K562 (cell line): ENCODE measurements at regions not wholly inside any gene's neighbourhood (a gene's known extent, or its start where the extent isn't known, plus 50 kb on each side); places are given as distances from the start of the nearest gene placed in this dataset.

ENCODE experiments used
- ATAC-seq: fragments of 200-7000 bp; cut with Tn5 transposase; 3 replicates; pipeline ENCODE4 v1.9.1; 2020; ENCODE audit warnings: moderate library complexity
- BruUV-seq: library from RNA; stranded (reverse); fragments of 400-500 nt; replicated peaks from 2 replicates; lab custom pipeline; 2021; lab: Mats Ljungman, UMichigan
- CTCF ChIA-PET: fragments of 300-600 bp; formaldehyde crosslinking; extraction: SDS; loops from one replicate; lab custom pipeline; 2021; ENCODE audit warnings: low intra/inter-chr PET ratio; lab: Yijun Ruan, JAX
- POLR2A ChIA-PET: fragments of 300-600, 350-650 bp; sonication (Branson Sonifier 250); formaldehyde crosslinking; extraction: SDS; loops from one replicate; lab custom pipeline; 2021; ENCODE audit warnings: antibody characterized with exemption, inconsistent platforms; lab: Yijun Ruan, JAX
- DNase-seq, 4 experiments: peaks; one replicate each; pipeline versions ENCODE4 v3.0.0 to v3.0.0-alpha.2; 2011 to 2018; ENCODE audit warnings: low spot score in 3 of 4, mixed read lengths in 3 of 4; ENCODE audit errors: extremely low read depth in 1 of 4
- FAIRE-seq: peaks from 2 replicates; lab custom pipeline; 2011; peaks lifted over from hg19 to GRCh38; lab: Jason Lieb, UNC
- H2AFZ ChIP-seq: 2 replicates; pipeline ENCODE4 v1.6.0; 2011; ENCODE audit warnings: low read depth, low read length, control low read depth, inconsistent platforms
- H3K27ac ChIP-seq: fragments of 200-600 bp; 3 replicates; pipeline ENCODE4 v1.8.0; 2011; ENCODE audit warnings: low read depth, mild to moderate bottlenecking, control low read depth, inconsistent platforms, low read length, moderate library complexity, mixed read lengths; ENCODE audit errors: extremely low read depth
- H3K27me3 ChIP-seq, 2 experiments: fragments of 300-600 bp in 1 of 2; 2 replicates in 1 of 2; 3 replicates in 1 of 2; pipeline versions ENCODE4 v1.6.0 to v1.8.0; 2011; ENCODE audit warnings: inconsistent platforms in 2 of 2, low read length in 2 of 2, mild to moderate bottlenecking in 1 of 2, mixed read lengths in 1 of 2, moderate library complexity in 1 of 2; ENCODE audit not compliant: control insufficient read depth in 2 of 2, insufficient read depth in 2 of 2
- H3K36me3 ChIP-seq: fragments of 300-600 bp; 3 replicates; pipeline ENCODE4 v1.8.0; 2011; ENCODE audit warnings: mild to moderate bottlenecking, low read length, inconsistent platforms; ENCODE audit not compliant: control insufficient read depth, insufficient read depth
- H3K4me1 ChIP-seq, 2 experiments: fragments of 200-600 bp in 1 of 2; replicated peaks in 1 of 2; 2 replicates in 1 of 2; 3 replicates in 1 of 2; pipeline versions ENCODE4 v1.5.1 to v1.8.0; 2011; ENCODE audit warnings: inconsistent platforms in 2 of 2, low read length in 2 of 2, mild to moderate bottlenecking in 1 of 2, mixed read lengths in 1 of 2, moderate library complexity in 1 of 2; ENCODE audit not compliant: control insufficient read depth in 2 of 2, insufficient read depth in 2 of 2
- H3K4me2 ChIP-seq: 2 replicates; pipeline ENCODE4 v1.6.1; 2011; ENCODE audit warnings: low read length, control low read depth, inconsistent platforms, mixed read lengths; ENCODE audit not compliant: insufficient read depth
- H3K4me3 ChIP-seq: fragments of 200-600 bp; sonication (generic), shearing (Covaris generic); 2 replicates; pipeline ENCODE4 v1.5.1; 2016; ENCODE audit warnings: control low read depth, inconsistent platforms
- H3K79me2 ChIP-seq: fragments of 200-600 bp; 3 replicates; pipeline ENCODE4 v1.8.0; 2011; ENCODE audit warnings: low read length, inconsistent platforms; ENCODE audit not compliant: control insufficient read depth, insufficient read depth
- H3K9ac ChIP-seq, 2 experiments: 2 replicates each; pipeline versions ENCODE4 v1.6.0 to v1.6.1; 2011; ENCODE audit warnings: low read depth in 2 of 2, low read length in 2 of 2, control low read depth in 1 of 2, inconsistent platforms in 1 of 2, mild to moderate bottlenecking in 1 of 2, mixed read lengths in 1 of 2; ENCODE audit not compliant: insufficient read depth in 1 of 2
- H3K9me1 ChIP-seq: one replicate; pipeline ENCODE4 v1.6.0; 2011; ENCODE audit warnings: inconsistent platforms, mild to moderate bottlenecking, low read length, moderate library complexity; ENCODE audit not compliant: control insufficient read depth, insufficient read depth
- H3K9me3 ChIP-seq: replicated peaks from 2 replicates; pipeline ENCODE4 v1.5.1; 2011; ENCODE audit warnings: low read depth, low read length, inconsistent platforms; ENCODE audit not compliant: control insufficient read depth, insufficient read depth
- H4K20me1 ChIP-seq: replicated peaks from 2 replicates; pipeline ENCODE4 v1.6.1; 2011; ENCODE audit warnings: low read length, inconsistent platforms, mixed read lengths; ENCODE audit not compliant: control insufficient read depth, insufficient read depth
- ESRRB ChIP-seq: fragments of 250-450 bp; sonication (Bioruptor Pico); IDR thresholded peaks from 2 replicates; pipeline ENCODE4 v1.5.0; 2020; ENCODE audit warnings: mild to moderate bottlenecking, moderate library complexity, borderline replicate concordance
- MYC ChIP-seq, 2 experiments: fragments of 250-450 bp in 1 of 2; sonication (Bioruptor Pico) in 1 of 2; IDR thresholded peaks; 2 replicates each; pipeline versions ENCODE4 v1.5.1 to v1.6.1; 2012 to 2021; ENCODE audit warnings: low read depth in 2 of 2, borderline replicate concordance in 1 of 2, improper control_type of control experiment in 1 of 2, low read length in 1 of 2, mild to moderate bottlenecking in 1 of 2, moderate library complexity in 1 of 2
- NR0B1 ChIP-seq: fragments of 450-650 bp; IDR thresholded peaks from one replicate; pipeline ENCODE4 v1.6.1; 2018; ENCODE audit warnings: mild to moderate bottlenecking, moderate library complexity; ENCODE audit not compliant: partially characterized antibody
- PHF21A ChIP-seq: fragments of 450-650 bp; IDR thresholded peaks from 2 replicates; pipeline ENCODE4 v1.6.1; 2017; ENCODE audit warnings: low read depth, borderline replicate concordance
- POLR2G ChIP-seq: fragments of 200-400 bp; formaldehyde crosslinking; IDR thresholded peaks from 2 replicates; pipeline ENCODE4 v1.6.1; 2017; ENCODE audit warnings: low read depth, mild to moderate bottlenecking, antibody characterized with exemption, low read length, moderate library complexity
- RBM17 ChIP-seq: fragments of 200-400 bp; formaldehyde crosslinking; IDR thresholded peaks from 2 replicates; pipeline ENCODE4 v1.6.1; 2017; ENCODE audit warnings: low read depth, mild to moderate bottlenecking, low read length, borderline replicate concordance
- SMARCB1 ChIP-seq: IDR thresholded peaks from 2 replicates; pipeline ENCODE4 v1.6.1; 2011; ENCODE audit warnings: improper control_type of control experiment, low read depth; ENCODE audit not compliant: insufficient read length
- STAG1 ChIP-seq: sonication (generic); formaldehyde crosslinking; IDR thresholded peaks from 2 replicates; pipeline ENCODE4 v1.5.0; 2020; ENCODE audit warnings: missing genetic modification reagents, borderline replicate concordance
- ZNF12 ChIP-seq: sonication (generic); formaldehyde crosslinking; IDR thresholded peaks from 2 replicates; pipeline ENCODE4 v1.4.0; 2020; ENCODE audit warnings: mild to moderate bottlenecking, missing genetic modification reagents
- ZNF23 ChIP-seq: fragments of 250-450 bp; sonication (Bioruptor Pico); IDR thresholded peaks from 2 replicates; pipeline ENCODE4 v1.4.0; 2020; ENCODE audit warnings: mild to moderate bottlenecking
- ZNF696 ChIP-seq: fragments of 250-450 bp; sonication (Bioruptor Pico); conservative IDR thresholded peaks from 2 replicates; pipeline ENCODE4 v1.4.0; 2020; ENCODE audit warnings: mild to moderate bottlenecking, moderate library complexity
- WGBS: fragments of 100-300 bp; shearing (Covaris generic); methylation state at CpG from one replicate; pipeline ENCODE4 v1.1.6; 2016; ENCODE audit warnings: low coverage, mixed read lengths; ENCODE audit not compliant: insufficient coverage; ENCODE audit errors: missing lambda C conversion rate; 5-methylcytosine and 5-hydroxymethylcytosine counted together
- in situ Hi-C: fragments of 300-500 bp; cut with MboI; formaldehyde crosslinking; loops from 4 replicates; pipeline ENCODE4 v1.15.0; 2018; ENCODE audit warnings: inconsistent platforms, mixed read lengths
- intact Hi-C: fragments of 100-400 bp; cut with micrococcal nuclease; formaldehyde crosslinking; loops from 2 replicates; pipeline ENCODE4 v1.14.2; 2022
- TF ChIP-seq, protein P1 (sequence below): sonication (generic); formaldehyde crosslinking; IDR thresholded peaks from 2 replicates; pipeline ENCODE4 v1.8.0; 2022; ENCODE audit warnings: mild to moderate bottlenecking, missing genetic modification reagents
- TF ChIP-seq, protein P2 (sequence below): fragments of 450-650 bp; IDR thresholded peaks from 2 replicates; pipeline ENCODE4 v1.6.1; 2018; ENCODE audit warnings: mild to moderate bottlenecking, low read depth; ENCODE audit not compliant: partially characterized antibody

DNA sequence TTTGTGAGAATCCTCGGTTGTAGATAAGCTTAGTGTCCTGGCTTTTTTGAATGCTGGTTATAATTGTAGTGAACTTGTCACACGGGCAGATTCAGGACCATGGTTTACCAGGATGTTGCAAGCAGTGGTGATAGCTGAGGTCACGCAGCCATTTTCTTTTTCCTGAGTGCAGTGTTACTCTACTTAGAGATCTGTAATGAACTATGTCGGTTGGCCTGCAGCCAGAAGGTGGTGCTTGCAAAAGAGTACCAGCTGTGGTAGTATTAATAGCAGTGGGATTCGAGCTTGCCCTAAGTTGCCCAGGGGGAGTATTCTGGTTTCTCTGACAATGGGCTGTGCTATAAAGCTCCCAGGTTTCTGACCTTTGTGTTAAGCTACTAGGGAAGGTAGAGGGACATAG is 368.9 kb downstream of the SLITRK2 start:
- H3K9me1 ChIP-seq = no peaks in the 10 kb centered on the region
- POLR2A ChIA-PET = no interaction called here
- no peak overlapping the region for H3K9ac ChIP-seq
- no peaks in the 10 kb centered on the region for H3K27me3 ChIP-seq
- no peaks in the 10 kb centered on the region for H3K79me2 ChIP-seq
- TF ChIP-seq, protein P1, sequence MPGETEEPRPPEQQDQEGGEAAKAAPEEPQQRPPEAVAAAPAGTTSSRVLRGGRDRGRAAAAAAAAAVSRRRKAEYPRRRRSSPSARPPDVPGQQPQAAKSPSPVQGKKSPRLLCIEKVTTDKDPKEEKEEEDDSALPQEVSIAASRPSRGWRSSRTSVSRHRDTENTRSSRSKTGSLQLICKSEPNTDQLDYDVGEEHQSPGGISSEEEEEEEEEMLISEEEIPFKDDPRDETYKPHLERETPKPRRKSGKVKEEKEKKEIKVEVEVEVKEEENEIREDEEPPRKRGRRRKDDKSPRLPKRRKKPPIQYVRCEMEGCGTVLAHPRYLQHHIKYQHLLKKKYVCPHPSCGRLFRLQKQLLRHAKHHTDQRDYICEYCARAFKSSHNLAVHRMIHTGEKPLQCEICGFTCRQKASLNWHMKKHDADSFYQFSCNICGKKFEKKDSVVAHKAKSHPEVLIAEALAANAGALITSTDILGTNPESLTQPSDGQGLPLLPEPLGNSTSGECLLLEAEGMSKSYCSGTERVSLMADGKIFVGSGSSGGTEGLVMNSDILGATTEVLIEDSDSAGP (CRISPR knock-in tag) = no peak
- TF ChIP-seq PHF21A = no peak
- TF ChIP-seq MYC (IDR thresholded peaks at IDR 0.05; ENCODE audit: low read depth, low read length) = no peak
- no peak for TF ChIP-seq MYC (CRISPR knock-in tag; IDR thresholded peaks at IDR 0.05; ENCODE audit: borderline replicate concordance, low read depth)
- TF ChIP-seq, protein P2, sequence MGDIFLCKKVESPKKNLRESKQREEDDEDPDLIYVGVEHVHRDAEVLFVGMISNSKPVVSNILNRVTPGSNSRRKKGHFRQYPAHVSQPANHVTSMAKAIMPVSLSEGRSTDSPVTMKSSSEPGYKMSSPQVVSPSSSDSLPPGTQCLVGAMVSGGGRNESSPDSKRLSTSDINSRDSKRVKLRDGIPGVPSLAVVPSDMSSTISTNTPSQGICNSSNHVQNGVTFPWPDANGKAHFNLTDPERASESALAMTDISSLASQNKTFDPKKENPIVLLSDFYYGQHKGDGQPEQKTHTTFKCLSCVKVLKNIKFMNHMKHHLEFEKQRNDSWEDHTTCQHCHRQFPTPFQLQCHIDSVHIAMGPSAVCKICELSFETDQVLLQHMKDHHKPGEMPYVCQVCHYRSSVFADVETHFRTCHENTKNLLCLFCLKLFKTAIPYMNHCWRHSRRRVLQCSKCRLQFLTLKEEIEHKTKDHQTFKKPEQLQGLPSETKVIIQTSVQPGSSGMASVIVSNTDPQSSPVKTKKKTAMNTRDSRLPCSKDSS = no peak
- TF ChIP-seq RBM17 = no peak
- TF ChIP-seq ZNF23 (CRISPR knock-in tag) = no peak
- TF ChIP-seq ZNF696 (CRISPR knock-in tag) = no peak
- no peak for TF ChIP-seq ESRRB (CRISPR knock-in tag)
- no peak for TF ChIP-seq ZNF12 (CRISPR knock-in tag)
- no peak for TF ChIP-seq STAG1
- TF ChIP-seq POLR2G = no peak
- no peak for TF ChIP-seq SMARCB1
- TF ChIP-seq NR0B1 = no peak
- TF ChIP-seq, all 486 proteins: peak for 0
- 0% methylated on average over 4 of the region's 5 CpGs for WGBS
- H3K27ac ChIP-seq = no peak overlapping the region
- intact Hi-C loops = no loop called here
- in situ Hi-C loops = no loop called here
- no peak for DNase-seq
- CTCF ChIA-PET = no interaction called here
- no peak overlapping the region for H3K4me3 ChIP-seq
- no peak for ATAC-seq
- H2AFZ ChIP-seq = no peak overlapping the region
- no peaks in the 10 kb centered on the region for H3K4me1 ChIP-seq
- H3K36me3 ChIP-seq = no peaks in the 10 kb centered on the region
- no peaks in the 10 kb centered on the region for H4K20me1 ChIP-seq
- FAIRE-seq = no peak
- no peak overlapping the region for H3K4me2 ChIP-seq
- no TSS peak for BruUV-seq
- H3K9me3 ChIP-seq = no peaks in the 10 kb centered on the region
